ENCODE measurements at regions not wholly inside any gene's neighbourhood (a gene's known extent, or its start where the extent isn't known, plus 50 kb on each side); places are given as distances from the start of the nearest gene placed in this dataset.

DNA sequence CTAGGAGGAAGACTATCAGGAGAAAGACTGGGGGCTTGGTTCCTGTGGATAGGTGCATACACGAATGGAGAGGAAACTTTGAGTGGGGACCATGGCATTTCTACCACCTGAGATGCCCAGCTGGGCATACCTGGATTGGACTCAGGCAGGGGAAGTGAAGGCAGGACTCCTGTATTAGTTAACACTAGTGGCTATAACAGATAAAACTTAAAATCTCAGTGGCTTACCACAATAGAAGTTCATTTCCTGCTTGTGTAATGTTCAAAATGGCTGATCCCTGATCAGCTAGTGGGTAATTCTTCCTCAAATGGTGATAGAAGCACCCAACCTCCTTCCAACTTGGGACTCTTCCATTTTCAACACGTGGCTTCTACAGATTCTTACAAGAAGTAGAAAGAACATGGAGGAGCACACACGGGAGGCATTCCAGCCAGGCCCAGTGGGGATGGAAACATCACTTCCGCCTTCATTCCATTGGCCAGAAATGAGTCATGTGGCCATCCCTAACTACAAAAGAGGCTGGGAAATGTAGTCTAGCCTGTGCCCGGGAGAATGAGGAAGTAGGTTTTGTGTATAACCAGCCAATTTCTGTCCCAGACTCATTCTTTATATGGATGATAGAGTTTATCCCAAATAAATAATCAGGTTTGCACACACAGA, 112.1 kb downstream of the UTP18 start (continued):
- TF ChIP-seq, protein P1, sequence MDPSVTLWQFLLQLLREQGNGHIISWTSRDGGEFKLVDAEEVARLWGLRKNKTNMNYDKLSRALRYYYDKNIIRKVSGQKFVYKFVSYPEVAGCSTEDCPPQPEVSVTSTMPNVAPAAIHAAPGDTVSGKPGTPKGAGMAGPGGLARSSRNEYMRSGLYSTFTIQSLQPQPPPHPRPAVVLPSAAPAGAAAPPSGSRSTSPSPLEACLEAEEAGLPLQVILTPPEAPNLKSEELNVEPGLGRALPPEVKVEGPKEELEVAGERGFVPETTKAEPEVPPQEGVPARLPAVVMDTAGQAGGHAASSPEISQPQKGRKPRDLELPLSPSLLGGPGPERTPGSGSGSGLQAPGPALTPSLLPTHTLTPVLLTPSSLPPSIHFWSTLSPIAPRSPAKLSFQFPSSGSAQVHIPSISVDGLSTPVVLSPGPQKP (IDR thresholded peaks at IDR 0.05; ENCODE audit: low read depth, low read length) = no peak
- TF ChIP-seq, protein P2, sequence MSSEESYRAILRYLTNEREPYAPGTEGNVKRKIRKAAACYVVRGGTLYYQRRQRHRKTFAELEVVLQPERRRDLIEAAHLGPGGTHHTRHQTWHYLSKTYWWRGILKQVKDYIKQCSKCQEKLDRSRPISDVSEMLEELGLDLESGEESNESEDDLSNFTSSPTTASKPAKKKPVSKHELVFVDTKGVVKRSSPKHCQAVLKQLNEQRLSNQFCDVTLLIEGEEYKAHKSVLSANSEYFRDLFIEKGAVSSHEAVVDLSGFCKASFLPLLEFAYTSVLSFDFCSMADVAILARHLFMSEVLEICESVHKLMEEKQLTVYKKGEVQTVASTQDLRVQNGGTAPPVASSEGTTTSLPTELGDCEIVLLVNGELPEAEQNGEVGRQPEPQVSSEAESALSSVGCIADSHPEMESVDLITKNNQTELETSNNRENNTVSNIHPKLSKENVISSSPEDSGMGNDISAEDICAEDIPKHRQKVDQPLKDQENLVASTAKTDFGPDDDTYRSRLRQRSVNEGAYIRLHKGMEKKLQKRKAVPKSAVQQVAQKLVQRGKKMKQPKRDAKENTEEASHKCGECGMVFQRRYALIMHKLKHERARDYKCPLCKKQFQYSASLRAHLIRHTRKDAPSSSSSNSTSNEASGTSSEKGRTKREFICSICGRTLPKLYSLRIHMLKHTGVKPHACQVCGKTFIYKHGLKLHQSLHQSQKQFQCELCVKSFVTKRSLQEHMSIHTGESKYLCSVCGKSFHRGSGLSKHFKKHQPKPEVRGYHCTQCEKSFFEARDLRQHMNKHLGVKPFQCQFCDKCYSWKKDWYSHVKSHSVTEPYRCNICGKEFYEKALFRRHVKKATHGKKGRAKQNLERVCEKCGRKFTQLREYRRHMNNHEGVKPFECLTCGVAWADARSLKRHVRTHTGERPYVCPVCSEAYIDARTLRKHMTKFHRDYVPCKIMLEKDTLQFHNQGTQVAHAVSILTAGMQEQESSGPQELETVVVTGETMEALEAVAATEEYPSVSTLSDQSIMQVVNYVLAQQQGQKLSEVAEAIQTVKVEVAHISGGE (CRISPR knock-in tag; IDR thresholded peaks at IDR 0.05) = no peak
- TF ChIP-seq STAT3 (IDR thresholded peaks at IDR 0.05; ENCODE audit: low read depth, low read length) = no peak
- TF ChIP-seq FOS (IDR thresholded peaks at IDR 0.05; ENCODE audit: borderline replicate concordance, extremely low read depth, insufficient read length) = no peak
- TF ChIP-seq SREBF1 (IDR thresholded peaks at IDR 0.05; ENCODE audit: low read length) = no peak
- TF ChIP-seq, protein P3, sequence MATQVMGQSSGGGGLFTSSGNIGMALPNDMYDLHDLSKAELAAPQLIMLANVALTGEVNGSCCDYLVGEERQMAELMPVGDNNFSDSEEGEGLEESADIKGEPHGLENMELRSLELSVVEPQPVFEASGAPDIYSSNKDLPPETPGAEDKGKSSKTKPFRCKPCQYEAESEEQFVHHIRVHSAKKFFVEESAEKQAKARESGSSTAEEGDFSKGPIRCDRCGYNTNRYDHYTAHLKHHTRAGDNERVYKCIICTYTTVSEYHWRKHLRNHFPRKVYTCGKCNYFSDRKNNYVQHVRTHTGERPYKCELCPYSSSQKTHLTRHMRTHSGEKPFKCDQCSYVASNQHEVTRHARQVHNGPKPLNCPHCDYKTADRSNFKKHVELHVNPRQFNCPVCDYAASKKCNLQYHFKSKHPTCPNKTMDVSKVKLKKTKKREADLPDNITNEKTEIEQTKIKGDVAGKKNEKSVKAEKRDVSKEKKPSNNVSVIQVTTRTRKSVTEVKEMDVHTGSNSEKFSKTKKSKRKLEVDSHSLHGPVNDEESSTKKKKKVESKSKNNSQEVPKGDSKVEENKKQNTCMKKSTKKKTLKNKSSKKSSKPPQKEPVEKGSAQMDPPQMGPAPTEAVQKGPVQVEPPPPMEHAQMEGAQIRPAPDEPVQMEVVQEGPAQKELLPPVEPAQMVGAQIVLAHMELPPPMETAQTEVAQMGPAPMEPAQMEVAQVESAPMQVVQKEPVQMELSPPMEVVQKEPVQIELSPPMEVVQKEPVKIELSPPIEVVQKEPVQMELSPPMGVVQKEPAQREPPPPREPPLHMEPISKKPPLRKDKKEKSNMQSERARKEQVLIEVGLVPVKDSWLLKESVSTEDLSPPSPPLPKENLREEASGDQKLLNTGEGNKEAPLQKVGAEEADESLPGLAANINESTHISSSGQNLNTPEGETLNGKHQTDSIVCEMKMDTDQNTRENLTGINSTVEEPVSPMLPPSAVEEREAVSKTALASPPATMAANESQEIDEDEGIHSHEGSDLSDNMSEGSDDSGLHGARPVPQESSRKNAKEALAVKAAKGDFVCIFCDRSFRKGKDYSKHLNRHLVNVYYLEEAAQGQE (IDR thresholded peaks at IDR 0.05; ENCODE audit: low read depth, low read length) = no peak
- no peak for TF ChIP-seq POLR2AphosphoS5 (IDR thresholded peaks at IDR 0.05; ENCODE audit: low read length)
- TF ChIP-seq, protein P4, sequence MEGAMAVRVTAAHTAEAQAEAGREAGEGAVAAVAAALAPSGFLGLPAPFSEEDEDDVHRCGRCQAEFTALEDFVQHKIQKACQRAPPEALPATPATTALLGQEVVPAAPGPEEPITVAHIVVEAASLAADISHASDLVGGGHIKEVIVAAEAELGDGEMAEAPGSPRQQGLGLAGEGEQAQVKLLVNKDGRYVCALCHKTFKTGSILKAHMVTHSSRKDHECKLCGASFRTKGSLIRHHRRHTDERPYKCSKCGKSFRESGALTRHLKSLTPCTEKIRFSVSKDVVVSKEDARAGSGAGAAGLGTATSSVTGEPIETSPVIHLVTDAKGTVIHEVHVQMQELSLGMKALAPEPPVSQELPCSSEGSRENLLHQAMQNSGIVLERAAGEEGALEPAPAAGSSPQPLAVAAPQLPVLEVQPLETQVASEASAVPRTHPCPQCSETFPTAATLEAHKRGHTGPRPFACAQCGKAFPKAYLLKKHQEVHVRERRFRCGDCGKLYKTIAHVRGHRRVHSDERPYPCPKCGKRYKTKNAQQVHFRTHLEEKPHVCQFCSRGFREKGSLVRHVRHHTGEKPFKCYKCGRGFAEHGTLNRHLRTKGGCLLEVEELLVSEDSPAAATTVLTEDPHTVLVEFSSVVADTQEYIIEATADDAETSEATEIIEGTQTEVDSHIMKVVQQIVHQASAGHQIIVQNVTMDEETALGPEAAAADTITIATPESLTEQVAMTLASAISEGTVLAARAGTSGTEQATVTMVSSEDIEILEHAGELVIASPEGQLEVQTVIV (IDR thresholded peaks at IDR 0.05; ENCODE audit: borderline replicate concordance, partially characterized antibody) = no peak
- TF ChIP-seq, protein P5, sequence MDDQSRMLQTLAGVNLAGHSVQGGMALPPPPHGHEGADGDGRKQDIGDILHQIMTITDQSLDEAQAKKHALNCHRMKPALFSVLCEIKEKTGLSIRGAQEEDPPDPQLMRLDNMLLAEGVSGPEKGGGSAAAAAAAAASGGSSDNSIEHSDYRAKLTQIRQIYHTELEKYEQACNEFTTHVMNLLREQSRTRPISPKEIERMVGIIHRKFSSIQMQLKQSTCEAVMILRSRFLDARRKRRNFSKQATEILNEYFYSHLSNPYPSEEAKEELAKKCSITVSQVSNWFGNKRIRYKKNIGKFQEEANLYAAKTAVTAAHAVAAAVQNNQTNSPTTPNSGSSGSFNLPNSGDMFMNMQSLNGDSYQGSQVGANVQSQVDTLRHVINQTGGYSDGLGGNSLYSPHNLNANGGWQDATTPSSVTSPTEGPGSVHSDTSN (IDR thresholded peaks at IDR 0.05; ENCODE audit: insufficient replicate concordance, low read depth, low read length) = no peak
- TF ChIP-seq TCF3 (IDR thresholded peaks at IDR 0.05; ENCODE audit: borderline replicate concordance, insufficient read depth, low read depth, low read length) = no peak
- no peak for TF ChIP-seq ZNF622 (IDR thresholded peaks at IDR 0.05)

Data from GM12878 (cell line).